ENCODE measurements at regions not wholly inside any gene's neighbourhood (a gene's known extent, or its start where the extent isn't known, plus 50 kb on each side); places are given as distances from the start of the nearest gene placed in this dataset.
A peak's percentile ranks its signal among the peaks of the same experiment; 100 is the strongest.

- no peak for DNase-seq (ENCODE audit: low read depth)
- no peak for TF ChIP-seq CTCF (IDR thresholded peaks at IDR 0.05; ENCODE audit: control insufficient read depth, extremely low read depth, insufficient read depth)
- no peak overlapping the region for H3K4me3 ChIP-seq (ENCODE audit: low read depth, low read length)
Observed at GRCh38 chr3:103919327-103919726, 1447.4 kb upstream of the ALCAM start.

- DNase-seq (ENCODE audit: low read depth): no peak
- no peak for TF ChIP-seq CTCF (IDR thresholded peaks at IDR 0.05; ENCODE audit: control insufficient read depth, extremely low read depth, insufficient read depth)
- no peak overlapping the region for H3K4me3 ChIP-seq (ENCODE audit: low read depth, low read length)
Observed at GRCh38 chr3:103923907-103924306, 1442.8 kb upstream of the ALCAM start.

- peak; percentile 0 for DNase-seq (ENCODE audit: low read depth)
- no peak for TF ChIP-seq CTCF (IDR thresholded peaks at IDR 0.05; ENCODE audit: control insufficient read depth, extremely low read depth, insufficient read depth)
- H3K4me3 ChIP-seq (ENCODE audit: low read depth, low read length): no peak overlapping the region
Observed at GRCh38 chr3:103924544-103924943, 1442.2 kb upstream of the ALCAM start.

GRCh38 chr3:103926936-103927335 is 1439.8 kb upstream of the ALCAM start:
- no peak overlapping the region for H3K4me3 ChIP-seq (ENCODE audit: low read depth, low read length)
- no peak for DNase-seq (ENCODE audit: low read depth)
- no peak for TF ChIP-seq CTCF (IDR thresholded peaks at IDR 0.05; ENCODE audit: control insufficient read depth, extremely low read depth, insufficient read depth)

GRCh38 chr3:103927896-103928295 is 1438.8 kb upstream of the ALCAM start:
- no peak for DNase-seq (ENCODE audit: low read depth)
- TF ChIP-seq CTCF (IDR thresholded peaks at IDR 0.05; ENCODE audit: control insufficient read depth, extremely low read depth, insufficient read depth): no peak
- H3K4me3 ChIP-seq (ENCODE audit: low read depth, low read length): no peak overlapping the region

- DNase-seq (ENCODE audit: low read depth): no peak
- TF ChIP-seq CTCF (IDR thresholded peaks at IDR 0.05; ENCODE audit: control insufficient read depth, extremely low read depth, insufficient read depth): no peak
- no peak overlapping the region for H3K4me3 ChIP-seq (ENCODE audit: low read depth, low read length)
Observed at GRCh38 chr3:103937094-103937493, 1429.6 kb upstream of the ALCAM start.

GRCh38 chr3:103947062-103947461 is 1419.6 kb upstream of the ALCAM start:
- no peak for TF ChIP-seq CTCF (IDR thresholded peaks at IDR 0.05; ENCODE audit: control insufficient read depth, extremely low read depth, insufficient read depth)
- no peak overlapping the region for H3K4me3 ChIP-seq (ENCODE audit: low read depth, low read length)
- no peak for DNase-seq (ENCODE audit: low read depth)
